GM21619 (cell line): ENCODE measurements at regions not wholly inside any gene's neighbourhood (a gene's known extent, or its start where the extent isn't known, plus 50 kb on each side); places are given as distances from the start of the nearest gene placed in this dataset.

Source experiments
- ATAC-seq: cut with Tn5 transposase; IDR thresholded peaks from one replicate; pipeline ENCODE4 v1.9.1; 2021; ENCODE audit not compliant: unreplicated experiment

DNA sequence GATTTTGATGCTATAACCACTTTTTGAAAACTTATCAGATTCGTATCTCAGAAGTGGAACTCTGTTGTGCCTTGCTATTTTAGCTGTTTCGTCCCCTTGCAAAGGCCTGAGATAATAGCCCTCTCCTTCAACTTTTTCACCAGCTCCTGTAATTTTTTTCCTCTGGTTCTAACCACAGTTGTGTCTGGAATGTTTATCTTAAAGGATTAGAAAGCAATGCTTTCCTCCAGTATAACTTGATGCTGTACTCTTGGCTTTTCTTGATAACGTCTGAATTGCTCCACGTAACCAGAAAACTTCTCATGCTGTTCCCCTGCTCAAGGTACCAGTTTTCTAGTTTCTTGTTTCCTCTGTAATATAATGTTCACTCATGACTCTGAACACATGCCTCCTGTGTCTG lies 209.4 kb downstream of the DTWD2 start:
- no peak for ATAC-seq

DNA sequence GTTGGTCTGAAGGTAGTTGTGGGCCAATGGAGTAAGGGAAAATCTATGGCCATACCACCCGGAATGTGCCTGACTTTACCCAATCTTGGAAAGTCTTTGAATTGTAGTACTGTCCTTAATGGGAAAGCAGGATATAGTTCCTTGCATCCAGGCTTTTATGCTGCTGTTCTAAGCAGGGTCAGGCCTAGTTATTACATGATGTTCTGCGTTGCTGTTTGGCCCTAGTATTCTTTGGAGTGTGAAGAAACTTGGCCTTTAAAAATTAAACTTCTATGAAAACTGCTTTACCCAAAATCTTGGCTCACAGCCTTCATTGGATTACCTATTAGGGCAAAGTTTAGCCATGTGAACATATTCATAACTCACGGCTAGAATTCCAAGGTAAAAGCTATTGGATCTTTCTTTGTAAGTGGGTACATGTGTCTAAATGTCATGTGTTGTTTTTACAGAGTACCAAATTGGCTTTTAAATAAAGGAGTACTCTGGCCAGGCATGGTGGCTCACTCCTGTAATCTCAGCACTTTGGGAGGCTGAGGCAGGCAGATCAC lies 211.1 kb downstream of the DTWD2 start:
- ATAC-seq, result no peak

DNA sequence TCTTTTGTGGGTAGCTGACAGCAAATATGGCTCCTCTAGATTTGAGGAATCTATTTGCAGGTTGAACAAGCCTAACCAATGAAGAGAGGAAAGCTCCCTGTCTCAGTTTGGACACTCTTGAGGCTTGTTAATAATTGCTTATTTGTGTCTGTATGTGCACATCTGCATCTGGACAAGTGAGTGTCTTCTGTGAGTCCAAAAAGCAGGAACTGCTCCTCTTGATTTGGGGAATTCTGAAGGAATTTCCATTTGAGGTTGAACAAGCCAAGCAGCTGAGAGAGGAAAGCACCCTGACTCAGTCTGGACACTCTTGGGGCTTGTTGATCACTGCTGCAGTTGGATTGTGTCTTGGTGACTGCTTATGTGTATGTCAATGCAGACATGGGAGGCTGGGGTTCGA lies 211.6 kb downstream of the DTWD2 start:
- peak; percentile 56 for ATAC-seq

DNA sequence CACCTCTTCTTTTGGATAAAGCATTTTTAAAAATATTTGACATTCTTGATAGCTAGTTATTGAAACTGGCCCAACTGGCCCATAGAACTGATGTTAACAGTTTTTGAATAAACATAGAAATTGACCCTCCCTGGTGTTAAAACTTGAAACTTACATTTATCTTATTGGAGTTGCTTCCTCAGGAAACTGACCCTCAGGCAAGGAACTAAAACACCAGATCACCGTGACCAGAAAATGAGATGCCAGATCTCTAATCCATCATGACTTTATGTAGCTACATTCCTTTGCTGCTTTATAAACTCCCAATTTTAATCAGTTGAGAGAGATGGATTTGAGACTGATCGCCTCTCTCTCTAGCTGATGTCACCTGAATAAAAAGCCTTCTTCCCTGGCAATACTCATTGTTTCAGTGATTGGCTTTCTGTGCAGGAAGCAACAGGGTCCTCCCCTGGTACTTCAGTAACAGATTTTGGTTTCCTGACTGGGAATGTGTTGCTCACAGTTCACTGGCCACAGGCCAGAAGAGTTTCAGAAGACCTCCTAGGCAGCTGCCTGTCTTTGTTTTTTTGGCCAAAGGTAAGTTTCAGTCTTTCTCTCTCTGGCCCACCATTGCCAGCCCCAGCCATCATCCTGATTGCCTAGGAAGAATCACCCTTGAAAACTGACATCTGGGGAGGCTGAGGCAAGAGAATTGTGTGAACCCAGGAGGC lies 212.4 kb downstream of the DTWD2 start:
- peak; percentile 76 for ATAC-seq

DNA sequence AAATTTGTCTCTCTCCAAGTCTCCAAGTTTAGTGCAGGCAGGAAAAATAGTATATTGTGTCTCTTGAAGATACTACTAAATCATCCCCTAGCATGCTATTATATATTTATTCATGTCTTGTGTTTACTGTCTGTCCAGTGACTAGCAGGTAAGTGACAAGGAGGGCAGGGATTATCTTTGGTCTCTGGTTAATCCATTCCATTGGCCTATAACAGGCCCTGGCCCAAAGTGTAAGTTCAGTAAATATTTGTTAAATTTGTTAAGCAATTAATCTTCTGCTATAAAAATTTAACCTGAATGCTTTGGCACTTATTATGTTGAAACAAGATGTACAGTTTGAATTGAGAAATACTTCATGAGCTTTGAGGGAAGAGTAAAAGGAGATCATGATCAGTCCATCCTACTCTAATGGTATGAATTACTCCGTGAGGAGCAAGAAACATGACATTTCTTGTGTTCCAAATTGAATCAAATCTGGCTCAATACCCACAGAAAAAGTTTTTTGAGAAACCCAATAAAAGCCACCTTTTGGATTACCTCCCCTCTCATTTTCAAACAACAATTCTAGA lies 219.7 kb downstream of the DTWD2 start:
- no peak for ATAC-seq

DNA sequence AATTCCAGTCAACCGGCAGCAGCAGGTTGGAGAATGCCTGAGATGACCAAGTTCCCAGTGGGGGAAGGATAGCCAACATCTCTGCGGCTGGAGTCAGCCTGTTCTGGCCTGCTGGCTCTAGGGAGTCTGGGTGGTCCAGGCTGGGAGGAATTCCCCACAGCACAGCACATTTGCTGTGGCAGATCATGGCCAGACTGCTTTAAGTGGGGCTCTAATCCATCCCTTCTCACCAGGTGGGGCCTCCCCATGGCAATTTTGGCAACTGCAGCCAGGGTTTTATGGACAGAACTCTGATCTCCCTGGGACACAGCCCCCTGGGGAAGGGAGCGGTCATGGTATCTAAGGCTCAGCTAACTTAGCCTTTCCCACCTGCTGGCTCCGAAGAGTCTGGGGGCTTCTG lies 226.1 kb downstream of the DTWD2 start:
- no peak for ATAC-seq

DNA sequence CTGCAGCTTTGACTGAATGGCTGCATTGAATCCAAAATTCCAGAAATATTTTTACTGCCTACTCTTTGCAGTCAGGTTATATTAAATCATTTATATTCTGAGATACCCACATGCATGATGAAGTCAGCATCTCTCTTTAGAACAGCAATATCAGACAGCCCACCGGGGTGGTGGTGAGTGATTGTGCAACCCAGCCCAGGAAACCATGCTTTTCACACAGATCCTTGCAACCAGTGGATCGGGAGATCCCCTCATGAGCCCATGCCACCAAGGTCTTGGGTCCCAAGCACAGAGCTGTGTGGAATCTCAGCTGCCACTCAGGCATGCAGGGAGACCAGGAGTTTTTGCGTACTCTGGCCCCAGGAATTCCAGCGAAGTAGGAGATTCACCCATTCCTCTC lies 226.5 kb downstream of the DTWD2 start:
- ATAC-seq, result no peak

DNA sequence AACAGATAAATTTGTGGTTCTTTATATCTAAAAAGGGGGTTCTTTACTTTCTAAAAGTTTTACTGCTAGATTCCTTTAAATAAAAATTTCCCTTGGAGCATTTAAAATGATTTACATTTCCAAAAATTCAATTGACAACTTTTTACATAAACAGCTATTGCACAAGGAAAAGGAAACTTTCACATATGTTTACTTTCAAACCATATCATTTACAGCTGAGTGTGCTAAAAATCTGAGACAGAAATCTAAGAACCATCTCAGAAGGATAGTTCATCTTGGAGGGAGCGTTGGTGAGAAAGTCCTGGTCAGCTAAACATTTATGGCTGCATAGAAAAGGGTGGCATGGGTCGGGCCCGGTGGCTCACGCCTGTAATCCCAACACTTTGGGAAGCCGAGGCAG lies 235.4 kb downstream of the DTWD2 start:
- ATAC-seq, result no peak

DNA sequence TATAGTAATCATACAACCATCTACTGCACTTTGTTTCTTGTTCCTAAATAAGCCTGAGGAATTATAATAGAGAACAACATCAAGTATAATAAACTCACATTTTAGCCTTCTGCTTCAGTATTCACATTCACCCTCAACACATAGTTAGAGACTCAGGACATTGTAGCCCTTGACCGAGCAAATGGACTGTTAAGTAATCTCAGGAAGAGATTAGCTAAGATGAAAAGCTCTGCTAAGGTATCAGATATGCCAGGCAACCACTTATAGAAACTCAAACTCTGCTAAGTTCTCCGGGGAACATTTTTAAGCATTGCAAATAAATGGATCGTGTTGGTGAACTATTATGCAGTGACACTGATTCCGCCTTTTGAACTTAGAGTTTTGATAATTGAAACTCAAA lies 252.0 kb downstream of the DTWD2 start:
- no peak for ATAC-seq

DNA sequence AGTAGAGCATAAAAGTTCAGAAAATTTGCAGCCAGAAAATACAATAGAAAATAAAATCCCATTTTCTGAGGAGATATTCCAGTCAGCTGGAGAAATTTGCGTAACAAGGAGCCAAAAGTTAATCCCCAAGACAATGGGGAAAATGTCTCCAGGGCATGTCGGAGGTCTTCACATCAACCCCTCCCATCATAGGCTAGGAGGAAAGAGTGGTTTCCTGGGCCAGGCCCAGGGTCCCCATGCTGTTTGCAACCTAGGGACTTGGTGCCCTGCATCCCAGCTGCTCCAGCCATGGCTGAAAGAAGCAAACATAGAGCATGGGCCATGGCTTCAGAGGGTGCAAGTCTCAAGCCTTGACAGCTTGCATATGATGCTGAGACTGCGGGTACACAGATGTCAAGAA lies 255.0 kb downstream of the DTWD2 start:
- ATAC-seq, result no peak

DNA sequence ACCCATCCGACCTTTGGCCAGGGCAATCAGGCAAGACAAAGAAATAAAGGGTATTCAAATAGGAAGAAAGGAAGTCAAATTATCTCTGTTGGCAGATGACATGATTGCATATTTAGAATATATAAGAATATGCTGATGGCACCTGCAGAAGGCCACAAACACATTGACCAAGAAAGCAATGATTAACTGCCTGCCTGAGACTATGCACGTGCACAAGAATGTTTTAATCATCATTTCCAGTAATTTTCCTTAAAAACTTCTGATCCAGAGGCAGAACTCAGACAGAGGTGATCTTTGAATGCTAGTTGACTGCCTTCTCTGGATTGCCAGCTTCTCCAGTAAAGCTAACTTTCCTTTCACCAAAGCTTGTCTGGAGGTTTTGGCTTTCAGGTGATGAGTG lies 260.2 kb downstream of the DTWD2 start:
- ATAC-seq, result no peak

DNA sequence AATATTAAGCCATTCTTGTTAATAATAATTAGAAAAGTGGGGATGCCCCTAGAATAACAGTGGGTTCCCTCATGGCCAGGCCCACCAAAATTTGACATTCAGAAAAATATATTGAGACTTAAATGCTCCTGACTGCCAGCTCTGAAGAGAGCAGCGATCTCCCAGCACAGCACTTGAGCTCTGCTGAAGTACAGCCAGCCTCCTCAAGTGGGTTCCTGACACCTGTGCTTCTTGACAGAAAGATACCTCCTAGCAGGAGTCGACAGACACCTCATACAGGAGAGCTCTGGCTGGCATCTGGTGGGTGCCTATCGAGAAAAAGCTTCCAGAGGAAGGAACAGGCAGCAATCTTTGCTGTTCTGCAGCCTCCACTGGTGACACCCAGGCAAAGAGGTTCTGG lies 261.5 kb downstream of the DTWD2 start:
- ATAC-seq, result no peak

DNA sequence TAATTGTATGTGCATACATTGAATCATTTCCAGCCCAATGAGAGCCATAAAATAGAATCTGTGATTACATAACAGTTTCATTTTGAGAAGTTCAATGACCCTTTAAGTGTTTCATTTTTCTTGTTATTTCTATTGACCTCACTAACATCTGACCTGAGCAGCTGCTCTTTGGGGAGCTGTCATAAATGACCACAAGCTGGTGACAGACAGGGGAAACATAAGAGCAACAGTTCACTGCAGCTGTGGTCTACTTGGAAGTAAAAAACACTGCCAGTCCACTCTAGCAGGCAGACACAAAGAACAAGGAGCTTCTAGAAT lies 265.4 kb downstream of the DTWD2 start:
- peak; percentile 78 for ATAC-seq

DNA sequence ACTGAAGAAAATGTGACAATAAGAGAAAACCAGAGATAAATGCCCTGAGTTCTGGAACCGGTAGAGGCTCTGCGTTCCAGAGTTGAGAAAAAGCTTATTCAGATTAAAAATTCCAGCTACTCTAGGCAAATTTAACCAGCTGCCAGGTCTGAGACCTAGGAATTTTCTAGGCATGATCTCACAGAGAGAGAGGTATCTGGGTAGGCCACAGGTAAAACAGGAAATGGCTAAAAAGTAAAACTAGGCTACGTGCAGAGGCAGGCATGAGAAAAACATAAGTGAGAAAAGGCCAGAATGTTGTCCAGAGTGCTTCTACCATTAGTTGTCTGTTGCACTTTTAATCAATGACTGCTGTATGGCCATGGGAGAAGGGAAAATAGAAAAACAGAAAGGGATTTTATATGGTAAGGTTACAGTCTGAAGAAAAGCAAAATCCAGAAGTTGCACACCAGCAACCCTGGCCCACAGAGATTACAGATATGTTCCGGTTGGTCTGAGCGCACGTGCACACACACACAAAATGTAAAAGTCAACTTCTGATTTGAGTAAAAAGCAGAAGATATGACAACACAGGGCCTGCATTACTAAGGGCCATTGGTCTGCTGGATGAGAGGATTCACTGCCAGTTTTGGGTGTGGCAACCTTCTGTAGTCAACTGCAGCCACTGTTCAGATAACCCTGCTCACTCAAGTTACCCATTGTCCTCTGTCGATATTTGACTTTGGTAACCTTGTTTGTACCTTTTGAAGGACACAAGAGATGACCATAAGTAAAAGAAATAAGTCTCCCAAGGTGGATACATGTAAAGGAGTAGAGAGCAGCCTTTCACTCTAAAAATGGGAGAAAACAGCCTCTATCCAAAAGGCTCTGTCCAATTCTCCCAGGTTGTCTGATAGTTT lies 266.0 kb downstream of the DTWD2 start:
- peak; percentile 52 for ATAC-seq

DNA sequence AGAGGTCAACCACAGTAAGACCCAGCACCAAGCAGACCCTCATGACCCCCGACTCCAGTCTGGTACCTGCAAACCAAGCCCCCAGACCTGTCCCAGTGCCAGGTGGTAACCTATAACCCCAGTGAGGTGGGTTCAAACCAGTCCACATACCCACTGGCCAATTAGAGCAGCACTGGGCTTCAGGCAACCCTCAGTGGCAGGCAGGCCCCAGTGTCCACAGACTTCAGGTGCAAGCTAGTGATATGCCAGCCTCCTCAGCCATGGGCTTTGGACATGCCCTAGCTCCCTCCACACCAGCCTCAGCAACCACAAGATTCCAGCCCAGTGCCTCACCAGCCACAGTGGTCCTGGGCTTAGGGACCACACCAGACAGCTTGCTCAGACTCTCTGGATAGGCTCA lies 276.6 kb downstream of the DTWD2 start:
- no peak for ATAC-seq

DNA sequence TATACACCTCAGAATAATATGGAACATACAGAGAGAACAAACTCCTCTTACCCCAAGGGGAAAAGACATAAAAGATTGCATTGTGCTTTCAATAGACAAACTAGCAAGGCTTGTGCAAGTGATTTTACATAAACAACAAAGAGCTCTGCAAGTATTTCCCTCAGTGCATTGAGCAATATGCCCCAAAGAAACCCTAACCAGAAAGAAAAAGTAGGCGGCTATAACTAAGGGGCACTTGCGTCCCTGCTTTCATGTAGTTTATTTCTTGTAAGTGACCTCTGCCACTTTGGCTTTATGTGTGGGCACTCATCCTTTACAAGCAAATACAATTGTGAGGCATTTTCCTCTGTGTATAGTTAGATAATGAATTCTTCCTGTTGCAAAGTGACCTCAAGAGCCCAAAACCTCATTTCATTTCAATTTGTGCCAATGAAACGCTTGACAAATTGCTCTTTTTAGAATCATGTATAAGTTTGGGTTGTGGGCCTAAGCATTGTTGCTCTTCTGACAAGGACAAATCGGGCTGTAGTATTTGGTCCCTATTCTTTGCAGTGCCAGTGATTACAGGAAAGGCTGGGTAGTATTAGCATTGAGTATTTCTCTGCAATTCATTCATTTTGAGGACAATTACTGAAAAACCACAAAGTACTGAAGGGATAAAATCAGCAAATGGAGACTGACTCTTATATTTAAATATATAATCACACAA lies 282.2 kb downstream of the DTWD2 start:
- no peak for ATAC-seq

DNA sequence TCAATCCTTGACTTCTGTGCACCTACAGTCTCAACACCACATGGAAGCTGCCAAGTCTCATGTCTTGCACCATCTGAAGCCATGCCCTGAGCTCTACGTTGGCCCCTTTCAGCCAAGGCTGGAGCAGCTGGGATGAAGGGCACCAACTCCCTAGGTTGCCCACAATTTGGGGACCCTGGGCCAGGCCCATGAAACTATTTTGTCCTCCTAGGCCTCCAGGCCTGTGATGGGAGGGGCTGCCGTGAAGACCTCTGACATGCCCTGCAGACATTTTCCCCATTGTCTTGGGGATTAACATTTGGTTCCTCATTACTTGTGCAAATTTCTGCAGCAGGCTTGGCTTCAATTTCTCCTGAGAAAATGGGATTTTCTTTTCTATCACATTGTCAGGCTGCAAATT lies 285.1 kb downstream of the DTWD2 start:
- no peak for ATAC-seq

DNA sequence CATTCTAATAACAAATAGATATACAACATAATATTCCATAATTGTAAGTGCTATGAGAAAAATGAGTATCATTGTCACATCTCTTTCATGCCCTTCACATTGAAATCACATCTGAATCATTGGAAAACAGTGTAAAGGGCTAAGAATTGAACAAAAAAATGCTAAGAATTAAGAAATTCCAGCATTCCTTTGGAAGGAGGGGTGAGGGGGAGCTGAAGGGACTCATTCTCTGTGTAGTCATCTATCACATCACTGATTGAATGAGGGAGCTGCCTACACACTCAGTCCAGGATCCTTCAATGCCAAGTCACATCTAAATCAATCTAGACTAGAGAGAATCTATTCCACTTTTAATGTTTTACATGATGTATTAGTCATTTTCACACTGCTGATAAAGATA lies 286.6 kb downstream of the DTWD2 start:
- ATAC-seq, result no peak

DNA sequence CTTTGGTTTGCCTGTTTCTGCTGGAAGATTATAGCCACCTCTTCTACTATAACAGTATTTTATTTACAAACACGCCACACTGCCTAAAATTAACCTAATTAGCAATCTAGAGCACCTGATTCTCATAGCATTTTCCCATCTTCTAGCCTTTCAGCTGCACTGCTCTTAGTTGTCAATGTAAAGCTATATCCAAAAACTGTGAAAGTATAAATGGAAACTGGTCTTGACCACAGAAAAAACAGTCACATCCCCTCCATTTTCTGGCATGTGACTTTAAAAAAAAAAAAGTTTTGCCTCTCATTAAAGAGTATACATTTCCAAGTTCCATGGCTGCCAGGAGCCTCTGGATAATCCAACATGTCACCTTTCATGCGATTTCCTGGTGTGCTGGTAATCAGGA lies 287.8 kb downstream of the DTWD2 start:
- ATAC-seq, result no peak

DNA sequence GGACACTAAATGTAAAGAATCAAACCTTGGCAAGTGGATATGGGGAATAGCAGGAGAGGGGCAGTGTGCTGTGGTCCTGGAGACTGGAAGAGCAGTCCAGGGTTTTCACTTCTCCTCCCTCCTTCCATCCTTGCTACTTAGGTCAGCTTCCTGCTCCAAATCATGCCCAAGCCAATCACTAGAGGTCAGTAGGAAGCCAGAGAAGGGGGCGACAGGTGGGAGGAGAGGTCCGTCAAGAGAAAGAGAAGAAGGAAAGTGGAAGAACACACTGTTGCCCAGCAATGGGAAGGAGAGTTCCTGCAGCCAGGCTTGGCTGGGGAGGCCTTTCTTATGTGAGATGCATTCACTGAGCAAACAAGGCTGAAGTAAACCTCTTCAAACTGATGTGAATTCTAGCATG lies 289.6 kb downstream of the DTWD2 start:
- no peak for ATAC-seq

DNA sequence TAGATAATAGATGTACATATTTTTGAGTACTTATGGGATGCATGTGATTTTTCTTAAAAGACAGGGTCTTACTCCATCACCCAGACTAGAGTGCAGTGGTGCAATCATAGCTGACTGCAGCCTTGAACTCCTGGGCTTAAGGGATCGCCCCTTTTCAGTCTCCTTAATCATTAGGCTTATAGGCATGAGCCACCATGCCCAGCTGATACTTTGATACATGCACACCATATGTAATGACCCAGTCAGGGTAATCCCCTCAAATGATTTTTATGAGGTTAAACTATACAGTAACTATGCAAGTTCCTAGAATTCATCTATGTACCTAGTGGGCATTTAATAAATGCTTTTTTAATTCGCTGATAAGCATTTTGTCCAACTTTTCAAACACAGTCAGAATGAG lies 292.3 kb downstream of the DTWD2 start:
- ATAC-seq, result no peak
